22Rv1 (cell line): ENCODE measurements at regions not wholly inside any gene's neighbourhood (a gene's known extent, or its start where the extent isn't known, plus 50 kb on each side); places are given as distances from the start of the nearest gene placed in this dataset.

Source experiments
- CTCF ChIP-seq: fragments of 450-650 bp; IDR thresholded peaks from 2 replicates; pipeline ENCODE4 v1.5.1; 2017; ENCODE audit warnings: mild to moderate bottlenecking
- ZFX ChIP-seq: fragments of 450-650 bp; IDR thresholded peaks from 2 replicates; pipeline ENCODE4 v1.6.1; 2017; ENCODE audit warnings: antibody characterized with exemption, borderline replicate concordance

GRCh38 chr11:42816471-42816870 lies 495.3 kb upstream of the API5 start:
- no peak for TF ChIP-seq CTCF
- TF ChIP-seq ZFX = no peak
